DND-41 (cell line): ENCODE measurements at regions not wholly inside any gene's neighbourhood (a gene's known extent, or its start where the extent isn't known, plus 50 kb on each side); places are given as distances from the start of the nearest gene placed in this dataset.

ENCODE experiments used
- EZH2 ChIP-seq: IDR thresholded peaks from 3 replicates; pipeline ENCODE4 v1.6.1; 2012; ENCODE audit warnings: borderline replicate concordance, low read depth, mild to moderate bottlenecking, moderate library complexity, low read length, inconsistent platforms; ENCODE audit not compliant: severe bottlenecking
- TF ChIP-seq, protein P1 (sequence below): IDR thresholded peaks from 2 replicates; pipeline ENCODE4 v1.5.1; 2012; ENCODE audit warnings: borderline replicate concordance, low read length, moderate library complexity, mild to moderate bottlenecking; ENCODE audit not compliant: poor library complexity, severe bottlenecking; ENCODE audit errors: extremely low read depth

- TF ChIP-seq, protein P1, sequence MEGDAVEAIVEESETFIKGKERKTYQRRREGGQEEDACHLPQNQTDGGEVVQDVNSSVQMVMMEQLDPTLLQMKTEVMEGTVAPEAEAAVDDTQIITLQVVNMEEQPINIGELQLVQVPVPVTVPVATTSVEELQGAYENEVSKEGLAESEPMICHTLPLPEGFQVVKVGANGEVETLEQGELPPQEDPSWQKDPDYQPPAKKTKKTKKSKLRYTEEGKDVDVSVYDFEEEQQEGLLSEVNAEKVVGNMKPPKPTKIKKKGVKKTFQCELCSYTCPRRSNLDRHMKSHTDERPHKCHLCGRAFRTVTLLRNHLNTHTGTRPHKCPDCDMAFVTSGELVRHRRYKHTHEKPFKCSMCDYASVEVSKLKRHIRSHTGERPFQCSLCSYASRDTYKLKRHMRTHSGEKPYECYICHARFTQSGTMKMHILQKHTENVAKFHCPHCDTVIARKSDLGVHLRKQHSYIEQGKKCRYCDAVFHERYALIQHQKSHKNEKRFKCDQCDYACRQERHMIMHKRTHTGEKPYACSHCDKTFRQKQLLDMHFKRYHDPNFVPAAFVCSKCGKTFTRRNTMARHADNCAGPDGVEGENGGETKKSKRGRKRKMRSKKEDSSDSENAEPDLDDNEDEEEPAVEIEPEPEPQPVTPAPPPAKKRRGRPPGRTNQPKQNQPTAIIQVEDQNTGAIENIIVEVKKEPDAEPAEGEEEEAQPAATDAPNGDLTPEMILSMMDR, result no peak
- TF ChIP-seq EZH2, result no peak
Measured at GRCh38 chr2:155381436-155381835, 682.9 kb downstream of the KCNJ3 start.
